SU-DHL-6 (cell line): ENCODE measurements at regions not wholly inside any gene's neighbourhood (a gene's known extent, or its start where the extent isn't known, plus 50 kb on each side); places are given as distances from the start of the nearest gene placed in this dataset.

Experiments
- EZH2phosphoT487 ChIP-seq: fragments of 200-600 bp; sonication (generic), shearing (Covaris generic); conservative IDR thresholded peaks from 2 replicates; pipeline ENCODE4 v1.6.1; 2018; ENCODE audit warnings: mild to moderate bottlenecking, antibody characterized with exemption, low read length, moderate library complexity, mixed read lengths
- TF ChIP-seq, protein P1 (sequence below): fragments of 200-600 bp; sonication (generic); IDR thresholded peaks from one replicate; pipeline ENCODE4 v1.5.1; 2017; ENCODE audit warnings: antibody characterized with exemption, mild to moderate bottlenecking, low read length, moderate library complexity; ENCODE audit not compliant: insufficient read depth, poor library complexity, severe bottlenecking

DNA sequence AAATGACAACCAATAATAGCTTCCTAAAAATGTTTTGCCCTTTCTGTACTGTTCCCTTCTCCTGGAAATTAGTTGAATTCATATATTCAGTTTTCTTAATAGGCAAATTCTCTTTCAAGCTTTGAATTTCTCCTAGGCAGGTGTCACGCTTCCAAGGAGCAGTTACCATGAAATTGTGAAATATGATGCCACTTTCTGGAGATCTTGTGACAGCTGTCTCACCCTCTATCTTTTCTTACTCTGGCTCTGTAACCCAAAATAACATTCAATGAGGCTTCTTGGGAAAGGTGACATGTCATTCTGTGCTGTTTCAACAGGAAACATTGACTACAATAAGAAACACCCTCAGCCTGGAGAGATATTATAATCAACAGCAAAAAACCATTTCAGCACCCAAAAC is 80.3 kb upstream of the MRI1 start:
- TF ChIP-seq, protein P1, sequence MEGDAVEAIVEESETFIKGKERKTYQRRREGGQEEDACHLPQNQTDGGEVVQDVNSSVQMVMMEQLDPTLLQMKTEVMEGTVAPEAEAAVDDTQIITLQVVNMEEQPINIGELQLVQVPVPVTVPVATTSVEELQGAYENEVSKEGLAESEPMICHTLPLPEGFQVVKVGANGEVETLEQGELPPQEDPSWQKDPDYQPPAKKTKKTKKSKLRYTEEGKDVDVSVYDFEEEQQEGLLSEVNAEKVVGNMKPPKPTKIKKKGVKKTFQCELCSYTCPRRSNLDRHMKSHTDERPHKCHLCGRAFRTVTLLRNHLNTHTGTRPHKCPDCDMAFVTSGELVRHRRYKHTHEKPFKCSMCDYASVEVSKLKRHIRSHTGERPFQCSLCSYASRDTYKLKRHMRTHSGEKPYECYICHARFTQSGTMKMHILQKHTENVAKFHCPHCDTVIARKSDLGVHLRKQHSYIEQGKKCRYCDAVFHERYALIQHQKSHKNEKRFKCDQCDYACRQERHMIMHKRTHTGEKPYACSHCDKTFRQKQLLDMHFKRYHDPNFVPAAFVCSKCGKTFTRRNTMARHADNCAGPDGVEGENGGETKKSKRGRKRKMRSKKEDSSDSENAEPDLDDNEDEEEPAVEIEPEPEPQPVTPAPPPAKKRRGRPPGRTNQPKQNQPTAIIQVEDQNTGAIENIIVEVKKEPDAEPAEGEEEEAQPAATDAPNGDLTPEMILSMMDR, result no peak
- no peak for TF ChIP-seq EZH2phosphoT487
